Trophoblast cell (in vitro differentiated cells and primary cell): ENCODE measurements at regions not wholly inside any gene's neighbourhood (a gene's known extent, or its start where the extent isn't known, plus 50 kb on each side); places are given as distances from the start of the nearest gene placed in this dataset.

Experiments used
- DNase-seq, 2 donors: peaks; one replicate each; pipeline ENCODE4 v3.0.0-alpha.2; 2016
- H2AFZ ChIP-seq: 2 replicates; pipeline ENCODE4 v1.6.1; 2013; ENCODE audit warnings: low read length, moderate library complexity, mild to moderate bottlenecking; ENCODE audit not compliant: insufficient read depth, poor library complexity
- H2AK5ac ChIP-seq: 2 replicates; pipeline ENCODE4 v1.6.1; 2013; ENCODE audit warnings: mild to moderate bottlenecking, low read length
- H2BK120ac ChIP-seq: 2 replicates; pipeline ENCODE4 v1.6.1; 2013; ENCODE audit warnings: low read length, mild to moderate bottlenecking, moderate library complexity; ENCODE audit not compliant: insufficient read depth, poor library complexity
- H2BK12ac ChIP-seq: 2 replicates; pipeline ENCODE4 v1.6.1; 2013; ENCODE audit warnings: mild to moderate bottlenecking, low read length, moderate library complexity
- H2BK5ac ChIP-seq: 2 replicates; pipeline ENCODE4 v1.6.1; 2013; ENCODE audit warnings: low read length, low read depth, moderate library complexity, mild to moderate bottlenecking; ENCODE audit not compliant: poor library complexity
- H3K14ac ChIP-seq: 2 replicates; pipeline ENCODE4 v1.6.1; 2013; ENCODE audit warnings: mild to moderate bottlenecking, low read length
- H3K18ac ChIP-seq: 2 replicates; pipeline ENCODE4 v1.6.1; 2013; ENCODE audit warnings: mild to moderate bottlenecking, low read length
- H3K23ac ChIP-seq: 2 replicates; pipeline ENCODE4 v1.6.1; 2013; ENCODE audit warnings: low read length
- H3K27ac ChIP-seq: 2 replicates; pipeline ENCODE4 v1.5.1; 2013; ENCODE audit warnings: low read depth, mild to moderate bottlenecking, inconsistent platforms, low read length, moderate library complexity
- H3K27me3 ChIP-seq: 2 replicates; pipeline ENCODE4 v1.6.1; 2013; ENCODE audit warnings: inconsistent platforms, mild to moderate bottlenecking, low read length, moderate library complexity; ENCODE audit not compliant: insufficient read depth
- H3K36me3 ChIP-seq, 2 experiments: 1 replicate in 1 of 2; 2 replicates in 1 of 2; pipeline ENCODE4 v1.6.1; 2013; ENCODE audit warnings: low read length in 2 of 2, mild to moderate bottlenecking in 2 of 2, moderate library complexity in 1 of 2; ENCODE audit not compliant: insufficient read depth in 2 of 2, control insufficient read depth in 1 of 2
- H3K4ac ChIP-seq: 2 replicates; pipeline ENCODE4 v1.6.1; 2013; ENCODE audit warnings: low read depth, mild to moderate bottlenecking, low read length, moderate library complexity
- H3K4me1 ChIP-seq, 2 experiments: 1 replicate in 1 of 2; 2 replicates in 1 of 2; pipeline ENCODE4 v1.6.1; 2013; ENCODE audit warnings: low read length in 2 of 2, mild to moderate bottlenecking in 2 of 2, moderate library complexity in 1 of 2; ENCODE audit not compliant: insufficient read depth in 2 of 2, control insufficient read depth in 1 of 2
- H3K4me2 ChIP-seq: 2 replicates; pipeline ENCODE4 v1.6.1; 2013; ENCODE audit warnings: inconsistent platforms, mild to moderate bottlenecking, low read length, moderate library complexity
- H3K4me3 ChIP-seq: 2 replicates; pipeline ENCODE4 v1.5.1; 2013; ENCODE audit warnings: mild to moderate bottlenecking, low read depth, low read length, inconsistent platforms
- H3K79me1 ChIP-seq: one replicate; pipeline ENCODE4 v1.6.1; 2013; ENCODE audit warnings: low read length
- H3K79me2 ChIP-seq: 2 replicates; pipeline ENCODE4 v1.6.1; 2013; ENCODE audit warnings: low read length, mild to moderate bottlenecking; ENCODE audit not compliant: control insufficient read depth, insufficient read depth, poor library complexity
- H3K9ac ChIP-seq: 2 replicates; pipeline ENCODE4 v1.6.1; 2013; ENCODE audit warnings: mild to moderate bottlenecking, low read length
- H3K9me3 ChIP-seq: 2 replicates; pipeline ENCODE4 v1.6.1; 2013; ENCODE audit warnings: low read depth, mild to moderate bottlenecking, control low read depth, inconsistent platforms, low read length; ENCODE audit not compliant: insufficient read depth
- H4K12ac ChIP-seq: 2 replicates; pipeline ENCODE4 v1.6.1; 2013; ENCODE audit warnings: low read depth, mild to moderate bottlenecking, low read length, moderate library complexity
- H4K8ac ChIP-seq: 2 replicates; pipeline ENCODE4 v1.6.1; 2013; ENCODE audit warnings: low read depth, mild to moderate bottlenecking, low read length, moderate library complexity
- H4K91ac ChIP-seq: one replicate; pipeline ENCODE4 v1.6.1; 2013; ENCODE audit warnings: low read depth, mild to moderate bottlenecking, low read length, moderate library complexity
- WGBS: extraction: QIAGEN DNeasy Blood & Tissue Kit; methylation state at CpG from one replicate; pipeline ENCODE4 v1.1.7; 2013; ENCODE audit warnings: missing lambda C conversion rate; ENCODE audit not compliant: insufficient read length, insufficient coverage; ENCODE audit errors: extremely low coverage; 5-methylcytosine and 5-hydroxymethylcytosine counted together

DNA sequence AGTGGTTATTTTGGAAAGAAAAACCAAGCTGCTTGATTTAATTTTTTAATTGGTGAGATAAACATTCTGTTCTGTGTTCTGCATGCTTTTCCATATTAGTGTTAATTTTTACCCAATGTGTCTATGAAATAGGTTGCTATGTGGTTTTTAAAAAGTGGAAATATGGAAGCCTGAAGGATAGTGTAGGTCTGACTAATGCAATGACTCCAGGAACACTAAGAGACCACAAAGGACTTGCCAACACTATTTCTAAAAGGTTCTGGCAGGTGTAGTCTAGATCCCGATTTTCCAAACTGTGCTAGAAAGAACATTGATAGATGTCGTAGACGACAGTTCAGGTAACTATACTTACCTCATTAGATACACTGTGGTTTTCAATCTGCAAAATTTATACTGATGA, 877.4 kb upstream of the GOT2 start:
- H3K79me2 ChIP-seq: no peaks in the 10 kb centered on the region
- no peaks in the 10 kb centered on the region for H3K9me3 ChIP-seq
- H3K18ac ChIP-seq: no peak overlapping the region
- no peak overlapping the region for H2BK120ac ChIP-seq
- no peak overlapping the region for H3K23ac ChIP-seq
- H3K4me2 ChIP-seq: no peak overlapping the region
- no peak overlapping the region for H3K4ac ChIP-seq
- H3K4me3 ChIP-seq: no peak overlapping the region
- no peak overlapping the region for H2BK5ac ChIP-seq
- no peaks in the 10 kb centered on the region for H3K27me3 ChIP-seq
- WGBS: no CpG with 5 or more reads among the region's 3 CpGs
- H3K4me1 ChIP-seq: peaks cover 0 to 3% of the 10 kb centered on the region in 2 experiments
- no peak overlapping the region for H3K14ac ChIP-seq
- H4K8ac ChIP-seq: no peak overlapping the region
- H3K27ac ChIP-seq: no peak overlapping the region
- no peaks in the 10 kb centered on the region for H3K36me3 ChIP-seq
- no peak for DNase-seq
- no peaks in the 10 kb centered on the region for H3K79me1 ChIP-seq
- H2BK12ac ChIP-seq: no peak overlapping the region
- H2AFZ ChIP-seq: no peak overlapping the region
- no peak overlapping the region for H3K9ac ChIP-seq
- no peak overlapping the region for H4K12ac ChIP-seq
- H4K91ac ChIP-seq: no peak overlapping the region
- no peak overlapping the region for H2AK5ac ChIP-seq

DNA sequence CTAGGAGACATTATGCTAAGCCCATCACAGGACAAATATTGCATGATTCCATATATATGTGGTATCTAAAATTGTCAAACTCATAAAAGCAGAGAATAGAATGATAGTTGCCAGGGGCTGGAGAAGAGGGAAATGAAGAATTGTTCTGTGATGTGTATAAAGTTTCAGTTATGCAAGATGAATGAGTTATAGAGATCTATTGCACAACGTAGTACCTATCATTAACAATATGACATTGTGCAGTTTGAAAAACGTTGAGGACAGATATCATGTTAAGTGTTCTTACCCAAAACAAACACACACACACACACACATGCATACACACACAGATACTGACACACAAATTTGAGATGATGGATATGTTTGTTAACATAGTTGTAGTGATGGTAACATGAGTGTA, 871.6 kb upstream of the GOT2 start:
- Histone ChIP-seq H3K79me2 (no peaks in the 10 kb centered on the region), H4K91ac (no peak overlapping the region), H3K27ac (no peak overlapping the region), H3K9ac (no peak overlapping the region), H3K27me3 (no peaks in the 10 kb centered on the region), H3K4me2 (no peak overlapping the region), H2BK12ac (no peak overlapping the region), H3K18ac (no peak overlapping the region), H3K9me3 (no peaks in the 10 kb centered on the region), H3K4me1 (no peaks in the 10 kb centered on the region), H4K8ac (no peak overlapping the region), H3K4me3 (no peak overlapping the region), H2AK5ac (no peak overlapping the region), H3K14ac (no peak overlapping the region), H3K36me3 (no peaks in the 10 kb centered on the region), H3K4ac (no peak overlapping the region), H2BK120ac (no peak overlapping the region), H4K12ac (no peak overlapping the region), H3K23ac (no peak overlapping the region), H2AFZ (no peak overlapping the region), H3K79me1 (no peaks in the 10 kb centered on the region), H2BK5ac (no peak overlapping the region)
- no peak for DNase-seq
- WGBS: no CpG with 5 or more reads among the region's 2 CpGs

DNA sequence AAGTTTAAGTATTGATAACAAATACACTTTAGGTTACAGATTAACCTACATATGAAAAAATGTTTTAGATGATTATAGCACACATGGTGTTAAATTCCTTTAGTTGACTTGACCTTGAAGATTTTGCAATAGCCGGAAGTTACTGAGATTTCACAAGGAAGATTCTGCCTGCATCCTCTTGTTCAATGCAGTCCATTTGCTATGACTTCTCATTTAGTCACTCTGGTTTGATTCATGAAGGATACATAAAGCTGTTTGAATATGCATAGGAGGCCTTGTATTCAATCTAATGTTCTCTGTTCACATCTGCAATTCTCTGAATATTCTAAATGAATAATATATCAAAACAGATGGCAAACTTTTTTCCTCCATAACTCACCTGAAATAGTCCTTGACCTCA, 870.2 kb upstream of the GOT2 start:
- H3K23ac ChIP-seq: no peak overlapping the region
- H3K9me3 ChIP-seq: no peaks in the 10 kb centered on the region

DNA sequence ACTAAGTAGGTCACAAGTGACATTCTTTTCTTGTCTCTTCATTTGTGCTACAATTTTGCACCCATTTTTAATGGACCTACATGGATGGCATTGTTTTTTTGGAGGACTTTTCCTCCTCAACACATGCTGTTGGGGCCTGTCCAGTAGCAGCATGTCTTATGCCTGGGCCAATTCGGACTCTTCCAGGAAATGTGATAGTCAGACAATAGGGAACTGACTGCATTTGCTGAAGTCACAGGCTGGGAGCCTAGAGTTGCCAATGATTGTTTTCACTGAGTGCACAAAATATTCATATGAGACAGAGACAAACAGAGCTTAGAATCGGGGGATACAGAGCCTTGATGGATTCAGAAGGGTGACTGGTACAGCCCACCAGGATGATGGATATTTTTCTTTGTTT, 867.3 kb upstream of the GOT2 start:
- Histone ChIP-seq H3K79me1 (no peaks in the 10 kb centered on the region), H4K91ac (no peak overlapping the region), H3K4me1 (no peaks in the 10 kb centered on the region), H3K36me3 (no peaks in the 10 kb centered on the region), H3K9me3 (no peaks in the 10 kb centered on the region), H3K4ac (no peak overlapping the region), H2AFZ (no peak overlapping the region), H3K79me2 (no peaks in the 10 kb centered on the region), H2AK5ac (no peak overlapping the region), H4K12ac (no peak overlapping the region), H3K4me2 (no peak overlapping the region), H3K23ac (no peak overlapping the region), H3K9ac (no peak overlapping the region), H3K14ac (no peak overlapping the region), H3K4me3 (no peak overlapping the region), H2BK12ac (no peak overlapping the region), H3K18ac (no peak overlapping the region), H4K8ac (no peak overlapping the region), H2BK5ac (no peak overlapping the region), H3K27me3 (no peaks in the 10 kb centered on the region), H2BK120ac (no peak overlapping the region), H3K27ac (no peak overlapping the region)
- no CpG with 5 or more reads among the region's 2 CpGs for WGBS
- no peak for DNase-seq

More for the DNA sequence above, 870.2 kb upstream of the GOT2 start:
- H3K4me2 ChIP-seq: no peak overlapping the region
- no peak overlapping the region for H4K91ac ChIP-seq
- no peak overlapping the region for H3K9ac ChIP-seq
- H3K27ac ChIP-seq: no peak overlapping the region
- H2AFZ ChIP-seq: no peak overlapping the region
- H2AK5ac ChIP-seq: no peak overlapping the region
- H2BK12ac ChIP-seq: no peak overlapping the region
- no peaks in the 10 kb centered on the region for H3K79me2 ChIP-seq
- no peak overlapping the region for H4K12ac ChIP-seq
- no peak overlapping the region for H2BK5ac ChIP-seq
- H4K8ac ChIP-seq: no peak overlapping the region
- no peak overlapping the region for H2BK120ac ChIP-seq
- H3K36me3 ChIP-seq: no peaks in the 10 kb centered on the region
- no peak overlapping the region for H3K18ac ChIP-seq
- H3K14ac ChIP-seq: no peak overlapping the region
- no CpG with 5 or more reads among the region's 1 CpG for WGBS
- DNase-seq: no peak
- no peak overlapping the region for H3K4ac ChIP-seq
- no peaks in the 10 kb centered on the region for H3K79me1 ChIP-seq
- H3K4me3 ChIP-seq: no peak overlapping the region
- H3K27me3 ChIP-seq: no peaks in the 10 kb centered on the region
- H3K4me1 ChIP-seq: no peaks in the 10 kb centered on the region
